NCI-H2227 (cell line): ENCODE measurements at regions not wholly inside any gene's neighbourhood (a gene's known extent, or its start where the extent isn't known, plus 50 kb on each side); places are given as distances from the start of the nearest gene placed in this dataset.
"Not testable (repeated sequence)": the region's sequence is repeated elsewhere in the genome, so short reads cannot be mapped to it uniquely, and the experiment has no call there.

ENCODE experiments used
- DNase-seq: peaks from one replicate; lab custom pipeline; 2025; ENCODE audit not compliant: unreplicated experiment; lab: John Stamatoyannopoulos, UW

GRCh38 chr13:104571893-104572229 lies 1505.6 kb upstream of the SLC10A2 start:
- DNase-seq: no peak

- peak; percentile 59 for DNase-seq
Observed at GRCh38 chr13:104571161-104571892, 1505.1 kb upstream of the SLC10A2 start.

- no peak for DNase-seq
Observed at GRCh38 chr13:104567114-104567513, 1500.9 kb upstream of the SLC10A2 start.

- no peak for DNase-seq
Observed at GRCh38 chr13:104565888-104566287, 1499.7 kb upstream of the SLC10A2 start.

- no peak for DNase-seq
Observed at GRCh38 chr13:104553896-104554295, 1487.7 kb upstream of the SLC10A2 start.

GRCh38 chr13:104553186-104553585 lies 1487.0 kb upstream of the SLC10A2 start:
- no peak for DNase-seq

GRCh38 chr13:104534847-104535246 lies 1468.6 kb upstream of the SLC10A2 start:
- DNase-seq: no peak

- no peak for DNase-seq
Observed at GRCh38 chr13:104532132-104532531, 1465.9 kb upstream of the SLC10A2 start.

- DNase-seq: no peak
Observed at GRCh38 chr13:104530741-104531140, 1464.5 kb upstream of the SLC10A2 start.

- DNase-seq: no peak
Observed at GRCh38 chr13:104526561-104526960, 1460.3 kb upstream of the SLC10A2 start.

- DNase-seq: no peak
Observed at GRCh38 chr13:104525467-104525866, 1459.2 kb upstream of the SLC10A2 start.

GRCh38 chr13:104522235-104523072 lies 1456.2 kb upstream of the SLC10A2 start:
- no peak for DNase-seq

- DNase-seq: no peak
Observed at GRCh38 chr13:104510422-104510821, 1444.2 kb upstream of the SLC10A2 start.

- not testable (repeated sequence) for DNase-seq
Observed at GRCh38 chr13:104493502-104493901, 1427.3 kb upstream of the SLC10A2 start.

- no peak for DNase-seq
Observed at GRCh38 chr13:104491916-104492315, 1425.7 kb upstream of the SLC10A2 start.

GRCh38 chr13:104487006-104487405 lies 1420.8 kb upstream of the SLC10A2 start:
- DNase-seq: no peak

- DNase-seq: peak; percentile 0
Observed at GRCh38 chr13:104485571-104485970, 1419.4 kb upstream of the SLC10A2 start.

- DNase-seq: no peak
Observed at GRCh38 chr13:104483631-104484030, 1417.4 kb upstream of the SLC10A2 start.

GRCh38 chr13:104477261-104477660 lies 1411.0 kb upstream of the SLC10A2 start:
- DNase-seq: no peak

- no peak for DNase-seq
Observed at GRCh38 chr13:104473936-104474335, 1407.7 kb upstream of the SLC10A2 start.

GRCh38 chr13:104466016-104466415 lies 1399.8 kb upstream of the SLC10A2 start:
- DNase-seq: no peak

GRCh38 chr13:104461049-104461448 lies 1394.8 kb upstream of the SLC10A2 start:
- no peak for DNase-seq
